HEK293 (cell line): ENCODE measurements at regions not wholly inside any gene's neighbourhood (a gene's known extent, or its start where the extent isn't known, plus 50 kb on each side); places are given as distances from the start of the nearest gene placed in this dataset.

Source experiments
- CTCF ChIA-PET: fragments of 350-600 bp; formaldehyde crosslinking; extraction: SDS; loops from one replicate; lab custom pipeline; 2021; ENCODE audit warnings: antibody characterized with exemption; lab: Yijun Ruan, JAX
- POLR2A ChIA-PET: fragments of 300-600 bp; formaldehyde crosslinking; extraction: SDS; loops from one replicate; lab custom pipeline; 2020; ENCODE audit warnings: antibody characterized with exemption, inconsistent platforms; lab: Yijun Ruan, JAX
- H3K27ac ChIP-seq: fragments of 200-500 bp; sonication (Bioruptor generic); 2 replicates; pipeline ENCODE4 v1.5.1; 2014; ENCODE audit warnings: low read depth, low read length, control low read depth, inconsistent platforms; ENCODE audit errors: extremely low read depth
- H3K36me3 ChIP-seq, 2 experiments: fragments of 200-500 bp in 1 of 2; sonication (Bioruptor generic) in 1 of 2; 1 replicate in 1 of 2; 2 replicates in 1 of 2; pipeline ENCODE4 v1.5.1; 2014 to 2017; ENCODE audit warnings: inconsistent platforms in 2 of 2, low read length in 2 of 2; ENCODE audit not compliant: control insufficient read depth in 2 of 2, insufficient read depth in 1 of 2
- H3K4me1 ChIP-seq: fragments of 200-500 bp; sonication (Bioruptor generic); 2 replicates; pipeline ENCODE4 v1.5.1; 2014; ENCODE audit warnings: mild to moderate bottlenecking, low read length, inconsistent platforms; ENCODE audit not compliant: control insufficient read depth, insufficient read depth
- H3K4me3 ChIP-seq: 2 replicates; pipeline ENCODE4 v1.5.1; 2011; ENCODE audit warnings: low read depth, mild to moderate bottlenecking, control low read depth, low read length, moderate library complexity
- H3K9me3 ChIP-seq: fragments of 200-500 bp; sonication (Bioruptor generic); 2 replicates; pipeline ENCODE4 v1.5.1; 2014; ENCODE audit warnings: low read depth, low read length, inconsistent platforms; ENCODE audit not compliant: control insufficient read depth, insufficient read depth
- AEBP2 ChIP-seq: fragments of 450-650 bp; formaldehyde crosslinking; IDR thresholded peaks from 2 replicates; pipeline ENCODE4 v1.5.1; 2016; ENCODE audit warnings: missing biosample characterization, missing genetic modification characterization, borderline replicate concordance
- BCL11A ChIP-seq: fragments of 450-650 bp; formaldehyde crosslinking; IDR thresholded peaks from 2 replicates; pipeline ENCODE4 v1.5.1; 2016; ENCODE audit warnings: low read depth, missing biosample characterization, missing genetic modification characterization
- CTCF ChIP-seq: fragments of 450-650 bp; formaldehyde crosslinking; IDR thresholded peaks from 2 replicates; pipeline ENCODE4 v1.5.1; 2016; ENCODE audit warnings: missing biosample characterization, missing genetic modification characterization
- GLI2 ChIP-seq: fragments of 450-650 bp; formaldehyde crosslinking; IDR thresholded peaks from 2 replicates; pipeline ENCODE4; 2017; ENCODE audit warnings: missing biosample characterization, missing genetic modification characterization, low read depth, borderline replicate concordance
- KLF7 ChIP-seq: fragments of 450-650 bp; formaldehyde crosslinking; IDR thresholded peaks from 2 replicates; pipeline ENCODE4 v1.5.1; 2016; ENCODE audit warnings: missing biosample characterization, missing genetic modification characterization, borderline replicate concordance
- MYNN ChIP-seq: fragments of 450-650 bp; formaldehyde crosslinking; IDR thresholded peaks from 2 replicates; pipeline ENCODE4 v1.5.1; 2016; ENCODE audit warnings: missing biosample characterization, missing genetic modification characterization, borderline replicate concordance
- RBAK ChIP-seq: fragments of 450-650 bp; formaldehyde crosslinking; IDR thresholded peaks from 2 replicates; pipeline ENCODE4 v1.5.1; 2016; ENCODE audit warnings: missing biosample characterization, missing genetic modification characterization
- SP2 ChIP-seq: fragments of 450-650 bp; formaldehyde crosslinking; IDR thresholded peaks from 2 replicates; pipeline ENCODE4 v1.5.1; 2016; ENCODE audit warnings: missing biosample characterization, missing genetic modification characterization
- TRIM28 ChIP-seq: IDR thresholded peaks from 2 replicates; pipeline ENCODE4 v1.6.1; 2011; ENCODE audit warnings: low read length, control low read depth, borderline replicate concordance
- ZBTB8A ChIP-seq: fragments of 450-650 bp; formaldehyde crosslinking; IDR thresholded peaks from 2 replicates; pipeline ENCODE4 v1.5.1; 2016; ENCODE audit warnings: missing biosample characterization, missing genetic modification characterization
- ZFP3 ChIP-seq: fragments of 450-650 bp; formaldehyde crosslinking; IDR thresholded peaks from 2 replicates; pipeline ENCODE4 v1.5.1; 2016; ENCODE audit warnings: low read depth, missing biosample characterization, missing genetic modification characterization
- ZFP37 ChIP-seq: fragments of 450-650 bp; formaldehyde crosslinking; IDR thresholded peaks from 2 replicates; pipeline ENCODE4 v1.5.1; 2016; ENCODE audit warnings: missing biosample characterization, missing genetic modification characterization
- ZFP69B ChIP-seq: fragments of 450-650 bp; formaldehyde crosslinking; IDR thresholded peaks from 2 replicates; pipeline ENCODE4 v1.5.1; 2016; ENCODE audit warnings: missing biosample characterization, missing genetic modification characterization
- ZIC2 ChIP-seq: fragments of 450-650 bp; formaldehyde crosslinking; IDR thresholded peaks from 2 replicates; pipeline ENCODE4 v1.5.1; 2016; ENCODE audit warnings: missing biosample characterization, missing genetic modification characterization
- ZNF10 ChIP-seq: fragments of 450-650 bp; formaldehyde crosslinking; IDR thresholded peaks from 2 replicates; pipeline ENCODE4 v1.5.1; 2017; ENCODE audit warnings: missing biosample characterization, missing genetic modification characterization
- ZNF146 ChIP-seq: fragments of 450-650 bp; formaldehyde crosslinking; IDR thresholded peaks from 2 replicates; pipeline ENCODE4 v1.5.1; 2016; ENCODE audit warnings: missing biosample characterization, missing genetic modification characterization
- ZNF155 ChIP-seq: fragments of 450-650 bp; formaldehyde crosslinking; IDR thresholded peaks from 2 replicates; pipeline ENCODE4 v1.5.1; 2016; ENCODE audit warnings: missing biosample characterization, missing genetic modification characterization
- ZNF214 ChIP-seq: fragments of 450-650 bp; formaldehyde crosslinking; IDR thresholded peaks from 2 replicates; pipeline ENCODE4 v1.5.1; 2017; ENCODE audit warnings: missing biosample characterization, mild to moderate bottlenecking, missing genetic modification characterization, borderline replicate concordance
- ZNF248 ChIP-seq: fragments of 450-650 bp; formaldehyde crosslinking; IDR thresholded peaks from 2 replicates; pipeline ENCODE4 v1.5.1; 2017; ENCODE audit warnings: missing biosample characterization, missing genetic modification characterization
- ZNF266 ChIP-seq: fragments of 450-650 bp; formaldehyde crosslinking; IDR thresholded peaks from 2 replicates; pipeline ENCODE4 v1.5.1; 2016; ENCODE audit warnings: missing biosample characterization, missing genetic modification characterization, low read depth
- ZNF274 ChIP-seq, 2 experiments: fragments of 200-500 bp in 1 of 2; fragments of 450-650 bp in 1 of 2; sonication (Bioruptor generic) in 1 of 2; formaldehyde crosslinking in 1 of 2; IDR thresholded peaks; 2 replicates each; pipeline versions ENCODE4 v1.5.1 to v1.6.1; 2014 to 2016; ENCODE audit warnings: borderline replicate concordance in 1 of 2, inconsistent platforms in 1 of 2, low read length in 1 of 2, missing biosample characterization in 1 of 2, missing genetic modification characterization in 1 of 2
- ZNF426 ChIP-seq: fragments of 450-650 bp; formaldehyde crosslinking; IDR thresholded peaks from 2 replicates; pipeline ENCODE4 v1.5.1; 2017; ENCODE audit warnings: missing biosample characterization, missing genetic modification characterization, mild to moderate bottlenecking, inconsistent platforms, moderate library complexity
- ZNF544 ChIP-seq: fragments of 450-650 bp; formaldehyde crosslinking; IDR thresholded peaks from 2 replicates; pipeline ENCODE4 v1.5.0; 2017; ENCODE audit warnings: missing biosample characterization, missing genetic modification characterization
- ZNF629 ChIP-seq: fragments of 450-650 bp; formaldehyde crosslinking; IDR thresholded peaks from 2 replicates; pipeline ENCODE4 v1.5.1; 2017; ENCODE audit warnings: missing biosample characterization, missing genetic modification characterization
- ZNF645 ChIP-seq: fragments of 450-650 bp; formaldehyde crosslinking; IDR thresholded peaks from 2 replicates; pipeline ENCODE4; 2016; ENCODE audit warnings: missing biosample characterization, missing genetic modification characterization
- ZNF654 ChIP-seq: fragments of 450-650 bp; formaldehyde crosslinking; IDR thresholded peaks from 2 replicates; pipeline ENCODE4 v1.5.1; 2016; ENCODE audit warnings: low read depth, missing biosample characterization, missing genetic modification characterization
- ZNF692 ChIP-seq: fragments of 450-650 bp; formaldehyde crosslinking; IDR thresholded peaks from 2 replicates; pipeline ENCODE4 v1.5.1; 2016; ENCODE audit warnings: missing biosample characterization, missing genetic modification characterization
- ZNF701 ChIP-seq: fragments of 450-650 bp; formaldehyde crosslinking; IDR thresholded peaks from 2 replicates; pipeline ENCODE4 v1.5.1; 2016; ENCODE audit warnings: missing biosample characterization, missing genetic modification characterization
- ZNF707 ChIP-seq: fragments of 450-650 bp; formaldehyde crosslinking; IDR thresholded peaks from 2 replicates; pipeline ENCODE4 v1.5.1; 2016; ENCODE audit warnings: missing biosample characterization, missing genetic modification characterization
- ZNF768 ChIP-seq: fragments of 450-650 bp; formaldehyde crosslinking; IDR thresholded peaks from 2 replicates; pipeline ENCODE4 v1.5.1; 2018; ENCODE audit warnings: missing biosample characterization, mild to moderate bottlenecking, missing genetic modification characterization
- ZNF777 ChIP-seq: fragments of 450-650 bp; formaldehyde crosslinking; IDR thresholded peaks from 2 replicates; pipeline ENCODE4 v1.5.1; 2017; ENCODE audit warnings: missing biosample characterization, missing genetic modification characterization, borderline replicate concordance
- ZNF830 ChIP-seq: fragments of 450-650 bp; IDR thresholded peaks from 2 replicates; pipeline ENCODE4 v1.5.0; 2018; ENCODE audit warnings: missing biosample characterization, missing genetic modification characterization, low read depth, mild to moderate bottlenecking, moderate library complexity
- ZNF843 ChIP-seq: fragments of 450-650 bp; formaldehyde crosslinking; IDR thresholded peaks from 2 replicates; pipeline ENCODE4 v1.5.1; 2016; ENCODE audit warnings: missing biosample characterization, missing genetic modification characterization

- POLR2A ChIA-PET = no interaction called here
- Histone ChIP-seq H3K4me1 (no peaks in the 10 kb centered on the region), H3K36me3 (no peaks in the 10 kb centered on the region), H3K27ac (no peak overlapping the region), H3K4me3 (no peak overlapping the region), H3K9me3 (no peaks in the 10 kb centered on the region; the same call in 1 of the 2 replicates)
- CTCF ChIA-PET = no interaction called here
- TF ChIP-seq ZNF645 (tag by site-specific recombination) (no peak), ZNF707 (tag by site-specific recombination) (no peak), ZNF777 (tag by site-specific recombination) (no peak), ZNF701 (tag by site-specific recombination) (no peak), ZNF692 (tag by site-specific recombination) (no peak), ZNF629 (tag by site-specific recombination) (no peak), ZFP37 (no peak), ZNF274 (IDR thresholded peaks at IDR 0.05; ENCODE audit: low read length) (no peak), ZNF274 (tag by site-specific recombination; IDR thresholded peaks at IDR 0.05; ENCODE audit: borderline replicate concordance) (no peak), ZNF155 (tag by site-specific recombination) (no peak), ZNF654 (tag by site-specific recombination) (no peak), ZNF146 (tag by site-specific recombination) (no peak), ZNF830 (tag by site-specific recombination) (no peak), ZNF426 (tag by site-specific recombination) (no peak), ZNF768 (tag by site-specific recombination) (no peak), ZNF266 (tag by site-specific recombination) (no peak), MYNN (tag by site-specific recombination) (no peak), ZNF843 (tag by site-specific recombination) (no peak), CTCF (no peak), SP2 (no peak)
These were observed 463.2 kb upstream of the B3GALT2 start for GRCh38 chr1:193649587-193649986.

GRCh38 chr1:193634876-193635275 is 448.5 kb upstream of the B3GALT2 start:
- ChIA-PET CTCF (no interaction called here), POLR2A (no interaction called here)
- Histone ChIP-seq H3K36me3 (no peaks in the 10 kb centered on the region), H3K9me3 (no peaks in the 10 kb centered on the region), H3K4me3 (no peak overlapping the region), H3K4me1 (no peaks in the 10 kb centered on the region), H3K27ac (no peak overlapping the region)
- TF ChIP-seq ZNF843 (tag by site-specific recombination) (no peak), KLF7 (tag by site-specific recombination) (no peak), ZNF248 (tag by site-specific recombination) (no peak), GLI2 (tag by site-specific recombination) (no peak), ZFP3 (tag by site-specific recombination) (no peak), ZNF544 (no peak), TRIM28 (no peak), AEBP2 (tag by site-specific recombination) (no peak), ZFP69B (tag by site-specific recombination) (no peak), RBAK (no peak), ZBTB8A (tag by site-specific recombination) (no peak), BCL11A (no peak), ZNF10 (tag by site-specific recombination) (no peak), ZNF214 (no peak), ZIC2 (no peak)
